DMS79 (cell line): ENCODE measurements at regions not wholly inside any gene's neighbourhood (a gene's known extent, or its start where the extent isn't known, plus 50 kb on each side); places are given as distances from the start of the nearest gene placed in this dataset.

Source experiments
- DNase-seq: peaks from one replicate; lab custom pipeline; 2025; lab: John Stamatoyannopoulos, UW

DNA sequence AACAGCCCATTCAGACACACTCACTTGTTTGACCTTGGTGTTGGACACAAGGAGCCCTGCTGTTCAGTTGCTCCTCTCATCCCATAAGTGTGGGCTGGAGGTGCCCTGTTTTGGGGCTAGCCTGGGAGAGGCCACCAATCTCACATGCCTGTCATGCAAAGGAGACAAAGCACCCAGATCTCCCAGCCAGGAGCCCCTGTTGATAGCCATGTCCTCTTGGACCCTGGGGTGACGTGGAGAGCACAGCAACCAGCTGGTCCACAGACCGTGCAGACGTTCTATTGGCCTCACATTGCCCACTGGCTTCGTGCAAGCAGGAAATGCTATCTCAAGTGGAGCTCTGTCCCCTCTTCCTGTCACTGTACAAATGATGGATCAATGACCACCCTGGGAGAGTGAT, 240.8 kb downstream of the RPS24 start:
- no peak for DNase-seq

DNA sequence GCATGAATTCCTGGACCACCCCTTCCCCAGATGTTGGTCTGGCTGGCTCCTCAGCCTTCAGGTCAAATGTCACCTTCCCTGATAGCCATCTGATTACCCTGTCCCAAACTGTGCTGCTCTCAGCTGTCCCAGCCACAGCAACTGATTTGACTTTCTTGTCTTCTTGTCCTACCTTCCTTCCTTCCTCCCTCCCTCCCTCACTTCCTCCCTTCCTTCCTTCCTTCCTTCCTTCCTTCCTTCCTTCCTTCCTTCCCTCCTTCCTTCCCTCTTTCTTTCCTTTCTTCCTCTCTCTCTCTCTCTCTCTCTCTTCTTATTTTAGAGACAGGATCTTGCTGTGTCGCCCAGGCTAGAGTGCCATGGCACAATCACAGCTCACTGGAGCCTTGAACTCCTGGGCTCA, 242.5 kb downstream of the RPS24 start:
- no peak for DNase-seq

DNA sequence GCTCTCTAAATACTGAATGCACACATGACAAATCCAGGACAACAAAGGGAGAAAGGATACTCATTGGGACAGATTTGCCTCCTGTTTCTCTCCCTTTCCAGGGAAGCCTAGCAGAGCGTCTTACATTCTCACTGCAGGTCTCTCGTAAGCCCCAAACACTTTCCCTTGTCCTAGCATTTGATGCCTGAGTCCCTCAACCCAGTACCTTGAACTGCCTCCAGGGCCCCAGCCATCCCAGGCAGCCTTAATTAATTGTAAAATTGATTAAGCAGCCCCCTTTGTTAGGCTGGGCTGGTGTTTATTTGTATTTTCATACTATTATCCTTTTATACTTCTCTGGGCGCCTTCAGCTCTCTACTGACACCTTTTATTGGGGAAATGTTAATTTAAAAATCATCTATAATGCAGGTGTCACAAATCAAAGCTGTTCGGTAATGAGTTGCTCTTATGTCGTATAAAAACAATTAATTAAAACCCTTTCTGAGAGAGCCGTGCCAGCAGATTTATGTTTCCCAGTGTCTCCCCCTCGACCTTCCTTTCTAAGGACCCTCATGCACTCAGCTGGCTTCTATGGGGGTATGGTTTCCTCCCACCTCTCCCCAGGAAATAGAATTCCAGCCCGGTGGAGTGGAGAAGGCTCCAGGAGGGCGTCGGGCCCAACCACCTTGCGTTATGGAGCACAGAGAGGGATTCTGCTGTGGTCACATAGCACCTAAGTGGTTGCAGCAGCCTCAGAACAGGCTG, 243.8 kb downstream of the RPS24 start:
- DNase-seq, result no peak

DNA sequence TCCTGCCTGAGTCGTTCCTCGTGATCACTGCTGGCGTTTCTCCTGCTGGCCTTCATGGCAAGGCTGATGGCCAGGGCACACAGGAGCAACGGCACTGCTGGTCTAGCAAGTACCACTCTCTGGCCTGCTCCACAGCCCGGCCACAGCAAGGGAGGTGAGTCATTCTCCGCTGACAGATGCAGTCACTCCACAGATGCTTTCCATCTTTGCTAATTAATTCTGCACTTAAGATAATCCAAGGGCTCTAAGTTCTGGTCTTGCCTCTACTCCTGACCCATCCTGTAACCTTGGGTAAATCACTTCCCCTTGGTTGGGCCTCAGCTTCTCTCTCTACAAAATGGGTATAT, 244.4 kb downstream of the RPS24 start:
- DNase-seq, result no peak

DNA sequence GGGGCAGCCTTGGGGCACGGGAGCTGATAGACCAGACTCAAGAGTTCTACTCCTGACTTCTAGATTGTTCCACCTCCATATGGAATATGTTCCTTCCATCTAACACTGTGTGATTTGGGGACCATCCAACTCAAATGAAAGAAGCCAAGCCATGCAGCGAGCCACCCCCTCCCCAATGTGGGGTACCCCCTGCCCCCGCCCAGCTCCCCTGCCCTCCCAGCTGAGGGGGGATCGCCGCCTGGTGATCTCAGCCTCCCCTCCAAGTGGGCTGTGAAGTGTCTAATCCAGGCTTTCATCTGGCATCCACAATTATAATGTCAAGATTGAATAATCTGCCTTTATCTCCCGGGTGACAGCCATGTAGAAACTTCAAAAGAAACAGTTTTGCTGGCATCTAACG, 246.1 kb downstream of the RPS24 start:
- no peak for DNase-seq

DNA sequence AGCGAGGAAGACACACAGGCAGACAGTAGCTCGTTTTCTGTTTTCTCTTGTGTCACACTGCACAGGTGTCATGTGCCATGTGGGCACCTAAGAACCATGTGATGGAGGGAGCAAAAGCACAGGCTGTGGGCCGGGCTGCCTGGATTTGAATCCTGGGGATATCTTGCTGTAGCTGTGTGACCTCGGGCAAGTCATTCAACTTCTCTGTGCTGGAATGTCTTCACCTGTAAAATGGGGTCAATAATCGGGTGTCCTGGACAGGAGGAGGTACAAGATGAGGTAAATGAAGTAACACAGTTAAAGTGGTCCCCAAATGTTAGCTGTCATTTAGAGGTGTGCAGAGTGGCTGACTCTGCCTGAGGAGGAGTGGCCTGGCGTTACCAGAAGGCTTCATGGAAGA, 246.9 kb downstream of the RPS24 start:
- no peak for DNase-seq

DNA sequence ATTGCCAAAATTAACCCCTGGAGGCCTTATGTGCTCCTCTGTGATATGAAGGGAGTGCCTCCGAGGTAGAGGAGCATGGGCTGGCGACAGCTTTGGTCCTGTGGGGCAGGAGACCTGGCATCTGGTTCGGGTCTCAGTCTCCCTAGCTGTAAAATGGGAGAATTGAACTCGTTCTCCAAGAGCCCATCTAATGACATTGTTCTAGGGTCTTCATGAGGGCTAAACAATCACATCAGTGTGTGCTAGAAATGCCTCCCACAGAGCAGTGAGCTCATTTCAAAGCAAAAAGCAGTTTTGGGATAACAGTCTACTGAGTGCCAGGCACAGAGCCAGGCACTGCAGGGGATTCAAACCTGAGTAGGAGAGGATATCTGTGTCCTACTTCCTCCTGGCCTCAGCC, 248.0 kb downstream of the RPS24 start:
- DNase-seq, result no peak

DNA sequence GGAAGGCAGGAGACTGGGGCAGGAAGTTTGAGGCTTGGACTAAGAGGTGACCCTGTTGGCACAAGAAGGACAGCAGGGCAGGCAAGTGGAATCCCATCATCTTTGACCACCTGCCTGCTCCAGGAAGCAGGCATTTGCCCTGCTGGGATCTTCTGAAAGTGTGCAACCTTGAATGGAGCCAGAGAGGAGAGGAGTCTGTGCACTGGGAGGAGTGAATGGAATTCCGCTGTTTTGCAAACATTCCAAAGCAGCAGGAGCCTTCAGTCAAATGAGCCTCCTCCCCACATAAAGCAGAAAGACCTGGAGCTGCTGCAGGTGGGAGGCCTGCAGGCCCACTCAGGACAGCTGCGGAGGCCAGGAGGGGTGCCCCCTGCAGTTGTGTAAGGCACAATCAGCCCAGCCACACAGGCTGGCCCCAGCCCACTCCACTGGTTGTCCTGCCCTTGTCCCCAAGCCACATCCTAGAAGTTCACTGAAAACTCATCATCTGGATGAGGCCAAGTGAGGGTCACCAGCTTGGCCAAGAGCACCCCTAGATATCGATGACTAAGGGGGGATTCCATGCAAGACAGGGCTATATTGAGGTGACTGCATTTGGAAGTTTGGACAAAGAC, 249.5 kb downstream of the RPS24 start:
- DNase-seq, result no peak

DNA sequence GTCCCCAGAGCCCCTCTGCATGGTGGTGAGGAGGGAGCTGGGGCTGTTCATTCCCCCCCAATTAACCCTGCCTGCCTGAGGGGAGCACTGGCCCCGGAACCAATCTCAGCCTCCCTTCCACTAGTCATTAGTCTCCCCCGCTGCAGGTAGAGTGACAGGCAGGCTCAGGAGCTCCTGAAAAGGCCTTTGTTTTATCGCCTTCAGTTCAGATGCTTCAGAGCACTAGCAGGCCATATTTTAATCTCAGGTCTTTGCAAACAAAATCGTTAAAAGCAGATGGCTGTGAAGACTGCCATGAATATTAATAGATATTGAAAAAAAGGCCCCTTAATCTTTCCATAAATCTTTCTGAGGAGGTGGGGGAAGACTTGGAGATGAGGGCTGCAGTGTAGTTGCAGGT, 250.7 kb downstream of the RPS24 start:
- no peak for DNase-seq

DNA sequence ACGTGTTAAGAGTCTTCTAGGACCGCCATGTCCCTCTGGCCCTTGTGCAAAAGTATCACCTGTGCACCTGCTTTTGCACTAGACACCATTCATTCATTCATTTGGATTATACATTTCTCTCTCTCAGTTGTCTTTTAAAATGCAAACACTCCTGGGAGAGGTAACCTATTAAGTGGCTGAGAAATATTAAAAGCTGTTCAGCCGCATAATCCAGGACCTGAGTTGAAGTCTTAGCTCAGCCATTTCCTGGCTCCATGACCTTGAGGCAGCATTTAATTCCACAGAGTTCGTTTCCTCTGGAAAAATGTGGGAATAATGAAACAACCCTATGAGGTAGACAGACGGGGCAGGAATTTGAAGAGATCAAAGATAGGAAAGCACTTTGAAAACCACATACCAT, 251.6 kb downstream of the RPS24 start:
- no peak for DNase-seq

DNA sequence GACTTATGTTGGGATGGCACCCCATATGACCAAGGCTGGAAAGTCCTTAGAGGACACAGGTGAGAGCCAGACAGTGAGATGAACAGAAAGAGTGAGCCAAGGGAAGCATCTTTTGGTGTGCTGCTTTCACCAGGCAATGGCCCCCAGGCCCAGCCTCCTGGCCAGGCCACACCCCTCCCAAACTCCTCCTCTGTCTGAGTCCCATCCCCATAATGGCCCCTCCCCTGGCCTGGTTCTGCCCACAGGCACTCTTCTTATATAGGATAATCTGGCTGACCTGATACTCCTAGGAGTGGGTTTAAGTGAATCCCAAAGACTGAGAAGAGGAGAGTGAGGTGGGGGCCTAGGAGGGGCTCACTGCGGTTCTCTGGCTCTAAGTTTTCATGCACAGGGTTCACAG, 252.5 kb downstream of the RPS24 start:
- DNase-seq, result no peak

DNA sequence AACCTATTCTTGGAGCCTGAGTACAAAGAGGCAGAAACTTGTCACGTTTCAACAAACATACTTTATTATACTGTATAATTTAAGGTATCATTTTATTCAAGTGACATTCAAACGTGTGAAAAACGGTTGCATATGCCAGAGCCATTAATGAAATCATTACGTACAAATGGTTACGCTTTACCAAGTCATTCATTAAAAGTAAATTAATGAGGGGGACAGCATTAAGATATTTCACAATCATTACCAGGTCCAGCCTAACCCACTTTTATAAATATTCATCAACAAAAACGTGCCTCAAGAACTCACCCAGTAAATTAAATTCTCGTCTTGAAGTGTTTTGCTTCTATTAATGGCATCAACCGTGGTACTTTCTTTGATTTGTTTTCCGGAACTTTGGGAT, 253.0 kb downstream of the RPS24 start:
- DNase-seq, result no peak

DNA sequence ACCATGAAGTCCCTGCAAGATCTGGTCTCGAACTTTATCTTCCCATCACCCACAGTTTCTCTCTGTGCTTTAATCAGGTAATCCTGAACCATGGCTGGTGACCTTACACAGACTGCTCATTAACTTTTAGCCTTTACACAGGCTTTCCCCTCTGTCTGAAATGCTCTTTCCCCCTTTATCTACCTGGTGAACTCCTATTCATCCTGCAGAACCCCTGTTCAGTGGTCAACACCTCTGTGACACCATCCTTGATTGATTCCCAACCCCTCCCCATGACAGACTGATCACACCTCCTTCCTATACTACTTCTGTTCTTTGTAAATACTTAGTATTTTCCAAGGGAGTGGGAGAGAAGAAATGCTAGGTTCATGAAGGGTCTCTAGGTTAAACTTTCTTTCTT, 254.0 kb downstream of the RPS24 start:
- no peak for DNase-seq

DNA sequence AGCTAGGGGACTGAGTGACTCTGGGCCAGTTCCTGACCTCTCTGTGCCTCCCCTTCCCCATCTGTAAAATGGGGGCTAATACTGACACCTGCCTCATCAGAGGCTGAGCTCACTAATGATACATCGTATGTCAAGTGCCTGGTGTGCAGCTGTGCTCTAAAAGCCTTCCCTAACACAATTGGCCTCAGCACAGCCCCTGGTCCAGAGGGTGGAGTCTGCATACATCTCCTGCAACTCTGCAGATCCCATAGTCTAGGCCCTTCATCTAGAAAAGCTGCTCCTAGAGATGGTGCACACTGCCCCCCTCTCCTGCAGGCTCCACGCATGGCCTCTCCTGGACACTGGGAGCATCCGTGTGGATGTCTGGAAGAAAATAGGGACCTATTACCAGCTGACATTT, 255.0 kb downstream of the RPS24 start:
- no peak for DNase-seq

DNA sequence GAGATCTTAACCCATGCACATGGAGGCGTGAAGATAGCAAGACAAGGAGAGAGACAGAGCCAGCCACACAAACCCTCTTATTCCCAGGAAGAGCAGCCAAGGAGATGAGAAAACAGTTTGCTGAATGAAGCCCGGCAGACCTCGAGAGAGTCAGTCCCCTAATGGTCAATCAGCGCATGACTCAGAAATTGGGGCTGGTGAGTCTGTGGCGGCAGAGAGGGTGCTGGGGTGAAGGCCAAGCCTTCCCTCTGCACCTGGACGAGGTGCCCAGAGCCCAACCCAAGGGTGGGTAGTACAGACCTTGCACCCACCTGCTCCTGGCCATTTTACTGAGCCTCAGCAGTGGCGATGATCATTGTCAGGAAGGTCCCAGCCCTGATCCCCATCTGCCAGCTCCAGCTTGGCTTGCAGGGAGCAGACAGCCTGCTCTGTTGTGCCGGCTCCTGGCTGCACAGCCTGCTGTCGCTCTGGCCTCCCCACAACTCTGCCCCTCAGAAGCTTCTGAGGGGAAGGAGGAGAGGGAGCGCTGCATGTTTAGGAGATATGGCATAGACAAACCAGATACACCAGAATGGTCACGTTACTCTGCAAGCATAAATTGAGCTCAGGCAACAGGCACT, 256.6 kb downstream of the RPS24 start:
- no peak for DNase-seq

DNA sequence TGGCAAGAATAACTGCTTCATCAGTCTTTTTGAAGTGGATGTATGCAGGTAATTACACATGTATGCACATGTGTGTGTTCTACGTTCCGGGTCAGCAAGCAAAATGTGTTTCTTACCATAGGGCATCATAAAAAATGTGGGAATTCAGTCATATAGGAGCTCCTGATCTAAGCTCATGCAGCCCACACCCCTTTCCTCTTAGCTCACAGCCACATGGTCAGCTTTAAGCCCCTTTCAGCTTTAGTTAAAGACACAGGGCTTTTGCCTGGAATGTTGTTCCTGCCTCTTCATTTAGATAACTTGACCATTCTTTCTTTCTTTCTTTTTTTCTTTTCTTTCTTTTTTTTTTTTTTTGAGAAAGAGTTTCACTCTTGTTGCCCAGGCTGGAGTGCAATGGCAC, 258.1 kb downstream of the RPS24 start:
- DNase-seq, result no peak

DNA sequence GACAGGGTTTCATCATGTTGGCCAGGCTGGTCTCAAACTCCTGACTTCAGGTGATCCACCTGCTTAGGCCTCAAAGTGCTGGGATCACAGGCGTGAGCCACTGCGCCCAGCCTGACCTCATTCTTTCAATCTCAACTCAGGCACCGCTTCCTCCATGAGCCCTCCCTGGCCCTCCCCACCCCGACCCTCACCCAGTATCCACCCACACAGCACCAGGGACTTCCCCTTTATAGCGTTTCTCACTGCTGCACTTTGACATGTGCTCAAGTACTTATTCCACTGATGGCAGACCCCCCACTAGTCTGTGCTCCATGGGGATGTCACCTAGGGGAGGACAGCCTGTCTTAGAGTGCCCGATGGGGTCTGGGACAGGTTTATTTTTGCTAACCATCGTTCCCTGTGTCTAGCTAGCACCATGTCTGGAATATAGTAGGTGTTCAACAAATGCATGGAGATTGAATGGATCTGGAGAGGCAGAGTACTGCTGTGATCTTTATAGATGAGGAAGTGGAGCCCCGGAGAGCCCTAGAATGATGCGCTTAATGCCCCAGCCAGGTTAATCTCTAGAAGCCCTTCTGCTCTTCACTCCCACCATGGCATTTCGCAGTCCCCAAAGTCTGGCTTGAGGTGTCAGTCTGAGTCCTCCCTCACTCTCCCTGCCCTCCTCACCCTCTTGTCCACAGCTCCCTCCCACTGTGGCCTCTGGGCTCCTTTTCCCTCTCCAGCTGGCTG, 258.8 kb downstream of the RPS24 start:
- no peak for DNase-seq

DNA sequence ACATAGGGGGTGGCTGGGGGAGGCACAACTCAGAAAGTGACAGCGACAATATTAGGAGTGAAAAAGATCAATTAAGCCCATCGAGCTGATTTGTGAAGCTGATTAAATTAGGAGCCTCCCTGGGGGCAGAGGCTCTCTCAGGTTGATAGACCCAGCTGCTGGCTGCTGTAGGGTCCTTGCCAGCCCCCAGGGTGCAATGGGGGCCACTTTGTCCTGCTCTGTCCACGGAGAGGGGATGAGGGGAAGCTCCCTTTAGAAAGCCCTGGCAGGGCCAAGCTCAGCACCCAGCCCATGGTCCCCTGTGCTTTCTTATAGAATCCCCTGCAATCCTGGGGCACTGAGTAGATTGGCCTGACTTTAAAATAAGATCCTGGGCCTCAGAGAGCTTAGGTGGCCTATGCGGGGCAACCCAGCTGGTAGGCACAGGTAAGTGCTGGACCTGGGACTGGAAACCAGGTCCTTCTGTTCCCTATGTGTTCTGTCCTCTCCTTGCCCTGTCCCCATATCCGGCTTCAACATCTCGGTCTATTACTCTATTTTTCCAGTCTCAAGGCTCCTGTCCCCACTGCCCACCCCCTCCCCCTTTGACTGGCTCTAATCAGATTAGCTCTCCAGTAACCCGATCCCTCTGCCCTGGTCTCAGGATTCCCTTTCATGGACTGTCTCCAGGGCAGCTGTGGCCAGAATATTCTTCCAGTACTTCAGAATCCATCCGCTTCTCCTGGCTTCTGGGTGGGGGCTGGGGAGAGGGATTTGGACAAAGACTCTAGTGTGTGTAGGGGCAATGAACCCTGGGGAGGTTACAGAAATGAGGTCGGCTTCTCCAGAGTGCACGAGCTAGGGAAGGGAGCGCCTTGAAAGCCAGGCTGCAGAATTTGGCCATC, 259.6 kb downstream of the RPS24 start:
- no peak for DNase-seq

DNA sequence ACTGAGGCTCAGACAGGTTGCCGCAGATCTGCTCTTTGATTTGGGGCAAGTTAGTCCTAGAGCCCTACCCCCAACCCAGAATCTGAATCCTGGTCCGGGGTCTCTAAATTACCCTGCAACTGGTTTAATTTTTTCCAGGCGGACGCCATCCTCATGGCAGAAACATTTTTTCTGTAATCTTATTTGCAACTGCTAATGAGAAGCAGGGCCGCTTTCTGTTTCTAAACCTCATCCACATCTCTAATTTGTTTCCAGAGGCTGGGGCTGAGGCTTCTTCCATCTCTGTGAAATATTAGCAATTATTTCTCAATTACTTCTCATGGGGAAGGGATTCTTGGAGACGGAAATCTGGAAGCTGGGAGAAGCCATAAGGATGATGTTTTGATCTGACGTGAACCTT, 261.6 kb downstream of the RPS24 start:
- DNase-seq, result no peak

DNA sequence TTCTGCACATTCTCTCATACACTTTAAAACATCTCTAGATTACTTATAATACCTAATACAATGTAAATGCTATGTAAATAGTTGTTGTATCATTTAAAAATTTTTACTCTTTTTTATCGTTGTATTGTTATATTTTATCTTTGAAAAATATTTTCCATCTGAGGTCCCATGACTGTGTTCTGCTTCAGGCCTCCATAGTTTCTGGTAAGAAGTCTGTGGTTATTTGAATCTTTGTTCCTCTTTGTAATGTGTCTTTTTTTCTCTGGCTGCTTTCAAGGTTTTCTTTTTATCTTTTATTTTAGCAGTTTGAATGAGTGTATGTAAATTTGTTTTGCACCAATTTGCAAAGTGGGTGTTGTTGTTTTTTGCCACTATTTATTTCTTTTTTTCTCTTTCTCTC, 263.1 kb downstream of the RPS24 start:
- DNase-seq, result no peak

DNA sequence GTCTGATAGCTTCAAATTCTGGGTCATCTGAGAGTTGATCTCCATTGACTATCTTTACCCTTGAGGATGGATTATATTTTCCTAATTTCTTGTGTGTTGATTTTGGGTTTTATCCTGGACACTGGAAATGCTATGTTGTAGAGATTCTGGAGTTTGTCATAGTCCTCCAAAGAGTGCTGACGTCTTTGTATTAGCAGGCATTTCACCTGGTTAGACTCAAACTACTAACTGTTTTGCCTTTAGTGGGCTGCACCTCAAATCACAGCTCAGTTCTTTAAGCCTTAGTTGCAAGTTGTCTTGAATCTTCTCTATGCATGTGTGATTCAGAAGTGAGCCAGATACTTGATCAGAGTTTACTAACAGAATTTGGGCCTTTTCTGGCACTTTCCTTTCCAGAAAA, 264.3 kb downstream of the RPS24 start:
- DNase-seq, result no peak

DNA sequence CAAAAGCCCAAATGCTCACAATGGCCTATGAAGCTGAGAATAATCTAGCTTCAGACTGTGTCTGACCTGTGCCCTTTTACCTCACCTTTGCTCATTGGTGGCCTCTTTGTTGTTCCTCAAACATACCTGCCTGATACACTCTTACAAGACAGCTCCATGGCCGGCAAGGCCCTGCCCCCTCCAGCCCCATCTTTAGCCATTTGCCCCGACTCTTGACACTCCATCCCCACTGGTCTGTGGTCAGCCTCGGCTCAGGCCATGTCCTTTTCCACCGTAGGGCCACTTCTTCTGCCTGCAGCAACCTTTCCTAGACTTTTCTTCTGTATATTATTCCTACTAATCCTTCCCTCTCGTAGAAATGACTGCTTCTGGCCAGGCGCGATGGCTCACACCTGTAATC, 265.2 kb downstream of the RPS24 start:
- no peak for DNase-seq
